ENCODE measurements at regions not wholly inside any gene's neighbourhood (a gene's known extent, or its start where the extent isn't known, plus 50 kb on each side); places are given as distances from the start of the nearest gene placed in this dataset.

GRCh38 chr11:82003024-82003423 lies 730.6 kb downstream of the FAM181B start:
- TF ChIP-seq CTCF (IDR thresholded peaks at IDR 0.05) (no peak), POLR2A (IDR thresholded peaks at IDR 0.05) (no peak), EP300 (IDR thresholded peaks at IDR 0.05) (no peak), POLR2AphosphoS5 (IDR thresholded peaks at IDR 0.05) (no peak)

Data from sigmoid colon (tissue), 4 donors.